Heart left ventricle (tissue), 16 donors: ENCODE measurements at regions not wholly inside any gene's neighbourhood (a gene's known extent, or its start where the extent isn't known, plus 50 kb on each side); places are given as distances from the start of the nearest gene placed in this dataset.

Experiments used
- ATAC-seq, 4 donors: fragments of 200-7000 bp; cut with Tn5 transposase; one replicate each; pipeline ENCODE4 v1.9.1; 2020 to 2022; ENCODE audit warnings: moderate library complexity in 4 of 4, mild to moderate bottlenecking in 3 of 4, moderate number of reproducible peaks in 1 of 4
- DNase-seq, 5 donors: peaks; one replicate each; pipeline ENCODE4 v3.0.0-alpha.2; 2020
- H3K27ac ChIP-seq, 12 donors: fragments of 200-600 bp; sonication (generic) in 4 of 12; one replicate each; pipeline versions ENCODE4 v1.5.0 to v1.8.0; 2016 to 2022; ENCODE audit warnings: mild to moderate bottlenecking in 2 of 12
- H3K27me3 ChIP-seq, 9 donors: fragments of 200-600 bp; sonication (generic) in 2 of 9; one replicate each; pipeline versions ENCODE4 v1.5.1 to v1.8.0; 2016 to 2022; ENCODE audit warnings: mild to moderate bottlenecking in 3 of 9
- H3K36me3 ChIP-seq, 9 donors: fragments of 200-600 bp; sonication (generic) in 2 of 9; one replicate each; pipeline versions ENCODE4 v1.5.0 to v1.8.0; 2018 to 2022; ENCODE audit warnings: mild to moderate bottlenecking in 2 of 9
- H3K4me1 ChIP-seq, 12 donors: fragments of 200-600 bp; sonication (generic) in 4 of 12; one replicate each; pipeline versions ENCODE4 v1.5.0 to v1.8.0; 2016 to 2022; ENCODE audit warnings: mild to moderate bottlenecking in 3 of 12
- H3K4me3 ChIP-seq, 12 donors: fragments of 200-600 bp; sonication (generic) in 4 of 12; one replicate each; pipeline versions ENCODE4 v1.5.0 to v1.8.0; 2017 to 2022; ENCODE audit warnings: mild to moderate bottlenecking in 9 of 12, moderate library complexity in 4 of 12
- H3K9me3 ChIP-seq, 12 donors: fragments of 200-600 bp; sonication (generic) in 4 of 12; one replicate each; pipeline versions ENCODE4 v1.5.0 to v1.8.0; 2016 to 2022; ENCODE audit warnings: mild to moderate bottlenecking in 1 of 12
- POLR2A ChIP-seq, 2 donors: fragments of 450-650 bp; IDR thresholded peaks; one replicate each; pipeline ENCODE4 v1.6.1; 2017; ENCODE audit warnings: antibody characterized with exemption in 2 of 2, mild to moderate bottlenecking in 2 of 2, moderate library complexity in 2 of 2
- WGBS, 4 donors: extraction: QIAGEN DNeasy Blood & Tissue Kit in 2 of 4; methylation state at CpG; one replicate each; pipeline versions ENCODE4 v1.1.5 to v1.1.7; 2013 to 2018; 5-methylcytosine and 5-hydroxymethylcytosine counted together
- intact Hi-C, 10 donors: fragments of 100-400 bp; cut with DNase I; formaldehyde crosslinking; loops; one replicate each; pipeline versions ENCODE4 v1.11.1 to v1.14.2; 2022
- TF ChIP-seq, protein P1 (sequence below), 12 donors: fragments of 200-600 bp; sonication (generic) in 4 of 12; IDR thresholded peaks; one replicate each; pipeline versions ENCODE4 v1.5.0 to v1.8.0; 2018 to 2022; ENCODE audit warnings: antibody characterized with exemption in 12 of 12, mild to moderate bottlenecking in 5 of 12
- donor health status: ischemic (EF 13 %, LVEDD 7.1; RV severe dilation, severe dysfunction).
- donor health status: healthy with polysubstance abuse.
- donor health status: DM: no; HTN: yes; CAD: no.
- donor health status: DM: no; HTN: no; CAD: no.
- donor health status: ischemic (EF 25% LVEDD 6.9; RV normal size, moderate dysfunction).
- donor health status: ischemic (EF 25% LVEDD 5.7; RV mildly dilated, moderate dysfunction).
- donor health status: healthy.
- donor health status: DM: yes; HTN: yes; CAD: no.
- donor health status: ischemic (EF 35%, LVEDD 5.7; RV mildly dilated, moderate dysfunction).
- donor health status: nonischemic (EF 11% LVEDD 7.7; RV severe dilation, severe dysfunction).
- donor health status: DM: yes; HTN: yes; CAD: no.
- donor health status: PGD.
- donor health status: ischemic (EF 29% LVEDD 5.4; RV normal size, mild dysfunction).
- donor health status: nonischemic (EF 23%, LVEDD 6.1; RV moderate dilation, normal function).

- 53 to 61% (median 59%) methylated on average over 5 of the region's 5 CpGs for WGBS, 4 donors
- DNase-seq (no peak), ATAC-seq (no peak)
- intact Hi-C loops, result no loop called here
- H3K36me3 ChIP-seq, result no peaks in the 10 kb centered on the region
- H3K27me3 ChIP-seq, result peaks cover 0 to 2% (median 0%) of the 10 kb centered on the region in 9 donors
- H3K27ac ChIP-seq, result no peak overlapping the region
- H3K4me3 ChIP-seq, result no peak overlapping the region
- TF ChIP-seq, protein P1, sequence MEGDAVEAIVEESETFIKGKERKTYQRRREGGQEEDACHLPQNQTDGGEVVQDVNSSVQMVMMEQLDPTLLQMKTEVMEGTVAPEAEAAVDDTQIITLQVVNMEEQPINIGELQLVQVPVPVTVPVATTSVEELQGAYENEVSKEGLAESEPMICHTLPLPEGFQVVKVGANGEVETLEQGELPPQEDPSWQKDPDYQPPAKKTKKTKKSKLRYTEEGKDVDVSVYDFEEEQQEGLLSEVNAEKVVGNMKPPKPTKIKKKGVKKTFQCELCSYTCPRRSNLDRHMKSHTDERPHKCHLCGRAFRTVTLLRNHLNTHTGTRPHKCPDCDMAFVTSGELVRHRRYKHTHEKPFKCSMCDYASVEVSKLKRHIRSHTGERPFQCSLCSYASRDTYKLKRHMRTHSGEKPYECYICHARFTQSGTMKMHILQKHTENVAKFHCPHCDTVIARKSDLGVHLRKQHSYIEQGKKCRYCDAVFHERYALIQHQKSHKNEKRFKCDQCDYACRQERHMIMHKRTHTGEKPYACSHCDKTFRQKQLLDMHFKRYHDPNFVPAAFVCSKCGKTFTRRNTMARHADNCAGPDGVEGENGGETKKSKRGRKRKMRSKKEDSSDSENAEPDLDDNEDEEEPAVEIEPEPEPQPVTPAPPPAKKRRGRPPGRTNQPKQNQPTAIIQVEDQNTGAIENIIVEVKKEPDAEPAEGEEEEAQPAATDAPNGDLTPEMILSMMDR (IDR thresholded peaks at IDR 0.05), result no peak
- no peaks in the 10 kb centered on the region for H3K9me3 ChIP-seq
- H3K4me1 ChIP-seq, result no peaks in the 10 kb centered on the region
Observed at GRCh38 chr4:138053641-138054301, 188.4 kb downstream of the SLC7A11 start.

DNA sequence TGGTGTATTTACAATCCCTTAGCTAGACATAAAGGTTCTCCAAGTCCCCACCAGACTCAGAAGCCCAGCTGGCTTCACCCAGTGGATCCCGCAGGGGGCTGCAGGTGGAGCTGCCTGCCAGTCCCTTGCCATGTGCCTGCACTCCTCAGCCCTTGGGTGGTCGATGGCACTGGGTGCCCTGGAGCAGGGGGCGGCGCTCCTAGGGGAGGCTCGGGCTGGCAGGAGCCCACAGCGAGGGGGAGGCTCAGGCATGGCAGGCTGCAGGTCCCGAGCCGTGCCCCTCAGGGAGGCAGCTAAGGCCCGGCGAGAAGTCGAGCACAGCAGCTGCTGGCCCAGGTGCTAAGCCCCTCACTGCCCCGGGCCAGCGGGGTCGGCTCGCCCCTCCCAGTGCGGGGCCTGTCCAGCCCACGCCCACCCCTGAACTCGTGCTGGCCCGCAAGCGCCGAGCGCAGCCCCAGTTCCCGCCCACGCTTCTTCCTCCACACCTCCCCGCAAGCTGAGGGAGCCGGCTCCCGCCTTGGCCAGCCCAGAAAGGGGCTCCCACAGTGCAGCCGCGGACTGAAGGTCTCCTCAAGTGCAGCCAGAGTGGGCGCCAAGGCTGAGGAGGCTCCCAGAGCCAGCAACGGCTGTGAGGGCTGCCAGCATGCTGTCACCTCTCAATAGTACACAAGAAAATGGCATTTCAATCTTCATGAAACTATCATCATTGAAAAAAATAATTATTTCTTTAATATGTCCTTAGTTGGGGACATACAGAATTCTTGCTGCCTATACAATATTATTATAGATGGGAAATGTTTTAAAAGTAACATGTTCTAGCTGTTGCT, 189.1 kb downstream of the SLC7A11 start:
- Histone ChIP-seq H3K36me3 (no peaks in the 10 kb centered on the region), H3K9me3 (no peaks in the 10 kb centered on the region), H3K27me3 (peaks cover 0 to 2% (median 0%) of the 10 kb centered on the region in 9 donors), H3K4me1 (no peaks in the 10 kb centered on the region), H3K4me3 (no peak overlapping the region), H3K27ac (no peak overlapping the region)
- TF ChIP-seq, protein P1 (IDR thresholded peaks at IDR 0.05), result no peak
- no peak for TF ChIP-seq POLR2A (IDR thresholded peaks at IDR 0.05)
- no peak for ATAC-seq
- 83 to 86% (median 86%) methylated on average over 9 to 31 of the region's 31 CpGs for WGBS, 4 donors
- intact Hi-C loops, result no loop called here
- peak in 1 of 5 donors; percentile 24 for DNase-seq

- no peaks in the 10 kb centered on the region for H3K9me3 ChIP-seq
- TF ChIP-seq, protein P1 (IDR thresholded peaks at IDR 0.05), result no peak
- no peak for TF ChIP-seq POLR2A (IDR thresholded peaks at IDR 0.05)
- intact Hi-C loops, result no loop called here
- no peaks in the 10 kb centered on the region for H3K4me1 ChIP-seq
- DNase-seq, result no peak
- H3K36me3 ChIP-seq, result no peaks in the 10 kb centered on the region
- ATAC-seq, result no peak
- peaks cover 0 to 2% (median 0%) of the 10 kb centered on the region in 9 donors for H3K27me3 ChIP-seq
- H3K27ac ChIP-seq, result no peak overlapping the region
- WGBS, 4 donors, result 22 to 57% (median 26%) methylated on average over 3 of the region's 3 CpGs
- no peak overlapping the region for H3K4me3 ChIP-seq
Observed at GRCh38 chr4:138051157-138051556, 191.0 kb downstream of the SLC7A11 start.

DNA sequence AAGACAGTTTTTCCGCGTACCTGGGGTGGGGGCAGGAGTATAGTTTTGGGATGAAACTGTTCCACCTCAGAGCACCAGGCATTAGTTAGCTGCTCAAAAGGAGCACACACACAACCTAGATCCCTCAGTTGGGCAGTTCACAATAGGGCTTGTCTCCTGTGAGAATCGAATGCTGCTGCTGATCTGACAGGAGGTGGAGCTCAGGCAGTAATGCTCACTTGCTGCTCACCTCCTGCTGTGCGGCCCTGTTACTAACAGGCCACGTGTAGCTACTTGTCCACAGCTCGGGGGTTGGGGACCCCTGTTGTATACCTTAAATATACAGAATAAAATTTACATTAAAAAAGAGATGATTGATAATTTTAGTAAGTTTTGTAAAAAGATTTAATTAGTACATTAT, 191.5 kb downstream of the SLC7A11 start:
- Histone ChIP-seq H3K27me3 (no peaks in the 10 kb centered on the region), H3K36me3 (no peaks in the 10 kb centered on the region), H3K9me3 (no peaks in the 10 kb centered on the region), H3K4me3 (no peak overlapping the region), H3K27ac (no peak overlapping the region), H3K4me1 (no peaks in the 10 kb centered on the region)
- 74 to 79% (median 76%) methylated on average over 6 of the region's 6 CpGs for WGBS, 4 donors
- ATAC-seq, result no peak
- intact Hi-C loops, result no loop called here
- DNase-seq, result no peak
- TF ChIP-seq POLR2A (IDR thresholded peaks at IDR 0.05), result no peak
- TF ChIP-seq, protein P1 (IDR thresholded peaks at IDR 0.05), result no peak
